ENCODE measurements at regions not wholly inside any gene's neighbourhood (a gene's known extent, or its start where the extent isn't known, plus 50 kb on each side); places are given as distances from the start of the nearest gene placed in this dataset.
A peak's percentile ranks its signal among the peaks of the same experiment; 100 is the strongest.
"Not testable (repeated sequence)": the region's sequence is repeated elsewhere in the genome, so short reads cannot be mapped to it uniquely, and the experiment has no call there.

GRCh38 chr11:35046681-35047080 lies 92.3 kb upstream of the CD44 start:
- Mint-ChIP-seq H3K4me1 (peaks cover 30% of the 10 kb centered on the region), H3K36me3 (ENCODE audit: low read depth) (no peaks in the 10 kb centered on the region), H3K4me3 (no peak overlapping the region), H3K9me3 (peaks cover 8% of the 10 kb centered on the region), H3K27me3 (ENCODE audit: low read depth) (peaks cover 7% of the 10 kb centered on the region), H3K27ac (no peak overlapping the region)
- no peak for TF ChIP-seq CTCF (IDR thresholded peaks at IDR 0.05; ENCODE audit: unreplicated experiment in 3 of 3)

- Mint-ChIP-seq H3K27ac (no peak overlapping the region), H3K9me3 (peaks cover 10% of the 10 kb centered on the region), H3K4me3 (no peak overlapping the region), H3K4me1 (peaks cover 30% of the 10 kb centered on the region), H3K27me3 (ENCODE audit: low read depth) (peaks cover 7% of the 10 kb centered on the region), H3K36me3 (ENCODE audit: low read depth) (no peaks in the 10 kb centered on the region)
- no peak for TF ChIP-seq CTCF (IDR thresholded peaks at IDR 0.05; ENCODE audit: unreplicated experiment in 3 of 3)
Observed at GRCh38 chr11:35047179-35047578, 91.8 kb upstream of the CD44 start.

- no peak overlapping the region for H3K27ac Mint-ChIP-seq
- H3K36me3 Mint-ChIP-seq (ENCODE audit: low read depth) = no peaks in the 10 kb centered on the region
- peaks cover 7% of the 10 kb centered on the region for H3K27me3 Mint-ChIP-seq (ENCODE audit: low read depth)
- H3K4me3 Mint-ChIP-seq = no peak overlapping the region
- peaks cover 27% of the 10 kb centered on the region for H3K4me1 Mint-ChIP-seq
- H3K9me3 Mint-ChIP-seq = peaks cover 11% of the 10 kb centered on the region
- TF ChIP-seq CTCF (IDR thresholded peaks at IDR 0.05; ENCODE audit: unreplicated experiment in 3 of 3) = no peak
Observed at GRCh38 chr11:35047769-35048168, 91.2 kb upstream of the CD44 start.

- not testable (repeated sequence) for H3K4me3 Mint-ChIP-seq; H3K36me3 Mint-ChIP-seq (ENCODE audit: low read depth); H3K27ac Mint-ChIP-seq; H3K27me3 Mint-ChIP-seq (ENCODE audit: low read depth)
- peaks cover 21% of the 10 kb centered on the region for H3K4me1 Mint-ChIP-seq
- H3K9me3 Mint-ChIP-seq = peaks cover 11% of the 10 kb centered on the region
Observed at GRCh38 chr11:35048346-35048745, 90.6 kb upstream of the CD44 start.

- no peak for TF ChIP-seq CTCF (IDR thresholded peaks at IDR 0.05; ENCODE audit: unreplicated experiment in 3 of 3)
- no peak overlapping the region for H3K4me3 Mint-ChIP-seq
- H3K4me1 Mint-ChIP-seq = peaks cover 18% of the 10 kb centered on the region
- peaks cover 11% of the 10 kb centered on the region for H3K9me3 Mint-ChIP-seq
- no peaks in the 10 kb centered on the region for H3K36me3 Mint-ChIP-seq (ENCODE audit: low read depth)
- H3K27me3 Mint-ChIP-seq (ENCODE audit: low read depth) = peaks cover 7% of the 10 kb centered on the region
- H3K27ac Mint-ChIP-seq = peak overlapping the region in 1 of 3 experiments; percentile 53
Observed at GRCh38 chr11:35049859-35050531, 89.0 kb upstream of the CD44 start.

- no peaks in the 10 kb centered on the region for H3K36me3 Mint-ChIP-seq (ENCODE audit: low read depth)
- H3K9me3 Mint-ChIP-seq = peaks cover 11% of the 10 kb centered on the region
- peak overlapping the region in 1 of 3 experiments; percentile 53 for H3K27ac Mint-ChIP-seq
- TF ChIP-seq CTCF (IDR thresholded peaks at IDR 0.05; ENCODE audit: unreplicated experiment in 3 of 3) = no peak
- H3K4me1 Mint-ChIP-seq = peaks cover 18% of the 10 kb centered on the region
- H3K27me3 Mint-ChIP-seq (ENCODE audit: low read depth) = peaks cover 7% of the 10 kb centered on the region
- H3K4me3 Mint-ChIP-seq = peak overlapping the region in 1 of 3 experiments; percentile 4
Observed at GRCh38 chr11:35050541-35050995, 88.4 kb upstream of the CD44 start.
